ENCODE measurements at regions not wholly inside any gene's neighbourhood (a gene's known extent, or its start where the extent isn't known, plus 50 kb on each side); places are given as distances from the start of the nearest gene placed in this dataset.

GRCh38 chr3:164479978-164480377 is 598.3 kb downstream of the SI start:
- no peak overlapping the region for H3K27ac ChIP-seq (ENCODE audit: insufficient read depth, low read length)
- no peaks in the 10 kb centered on the region for H3K27me3 ChIP-seq (ENCODE audit: control insufficient read depth, insufficient read depth, low read length)
- H3K36me3 ChIP-seq (ENCODE audit: control insufficient read depth, insufficient read depth, low read length), result no peaks in the 10 kb centered on the region
- H3K4me2 ChIP-seq (ENCODE audit: extremely low read depth, insufficient read depth, low read length), result no peak overlapping the region
- no peak overlapping the region for H3K9ac ChIP-seq (ENCODE audit: insufficient read depth, low read length)
- DNase-seq (ENCODE audit: low read depth in 2 of 2), result no peak
- no peaks in the 10 kb centered on the region for H3K4me1 ChIP-seq (ENCODE audit: control insufficient read depth, extremely low read depth, insufficient read depth, low read length)
- H3K79me2 ChIP-seq (ENCODE audit: control insufficient read depth, insufficient read depth, low read length), result no peaks in the 10 kb centered on the region
- no peaks in the 10 kb centered on the region for H4K20me1 ChIP-seq (ENCODE audit: control insufficient read depth, extremely low read depth, insufficient read depth, low read length)
- TF ChIP-seq, protein P1, sequence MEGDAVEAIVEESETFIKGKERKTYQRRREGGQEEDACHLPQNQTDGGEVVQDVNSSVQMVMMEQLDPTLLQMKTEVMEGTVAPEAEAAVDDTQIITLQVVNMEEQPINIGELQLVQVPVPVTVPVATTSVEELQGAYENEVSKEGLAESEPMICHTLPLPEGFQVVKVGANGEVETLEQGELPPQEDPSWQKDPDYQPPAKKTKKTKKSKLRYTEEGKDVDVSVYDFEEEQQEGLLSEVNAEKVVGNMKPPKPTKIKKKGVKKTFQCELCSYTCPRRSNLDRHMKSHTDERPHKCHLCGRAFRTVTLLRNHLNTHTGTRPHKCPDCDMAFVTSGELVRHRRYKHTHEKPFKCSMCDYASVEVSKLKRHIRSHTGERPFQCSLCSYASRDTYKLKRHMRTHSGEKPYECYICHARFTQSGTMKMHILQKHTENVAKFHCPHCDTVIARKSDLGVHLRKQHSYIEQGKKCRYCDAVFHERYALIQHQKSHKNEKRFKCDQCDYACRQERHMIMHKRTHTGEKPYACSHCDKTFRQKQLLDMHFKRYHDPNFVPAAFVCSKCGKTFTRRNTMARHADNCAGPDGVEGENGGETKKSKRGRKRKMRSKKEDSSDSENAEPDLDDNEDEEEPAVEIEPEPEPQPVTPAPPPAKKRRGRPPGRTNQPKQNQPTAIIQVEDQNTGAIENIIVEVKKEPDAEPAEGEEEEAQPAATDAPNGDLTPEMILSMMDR (conservative IDR thresholded peaks at IDR 0.05 in 1 of 2, IDR thresholded peaks at IDR 0.05 in 1 of 2; ENCODE audit: low read depth in 1 of 2, low read length in 2 of 2), result no peak
- TF ChIP-seq EZH2 (IDR thresholded peaks at IDR 0.05; ENCODE audit: low read length, missing control alignments), result no peak
- H2AFZ ChIP-seq (ENCODE audit: low read length), result no peak overlapping the region
- no peak overlapping the region for H3K4me3 ChIP-seq (replicated peaks in 1 of 4; ENCODE audit: control extremely low read depth in 1 of 4, insufficient read depth in 1 of 4, low read depth in 3 of 4, low read length in 4 of 4)
- no peaks in the 10 kb centered on the region for H3K9me3 ChIP-seq (ENCODE audit: control insufficient read depth, insufficient read depth, low read depth, low read length)

GRCh38 chr3:164479406-164479805 is 598.9 kb downstream of the SI start:
- Histone ChIP-seq H3K27ac (ENCODE audit: insufficient read depth, low read length) (no peak overlapping the region), H3K27me3 (ENCODE audit: control insufficient read depth, insufficient read depth, low read length) (no peaks in the 10 kb centered on the region), H3K79me2 (ENCODE audit: control insufficient read depth, insufficient read depth, low read length) (no peaks in the 10 kb centered on the region), H2AFZ (ENCODE audit: low read length) (no peak overlapping the region), H3K4me1 (ENCODE audit: control insufficient read depth, extremely low read depth, insufficient read depth, low read length) (no peaks in the 10 kb centered on the region), H3K36me3 (ENCODE audit: control insufficient read depth, insufficient read depth, low read length) (no peaks in the 10 kb centered on the region), H4K20me1 (ENCODE audit: control insufficient read depth, extremely low read depth, insufficient read depth, low read length) (no peaks in the 10 kb centered on the region), H3K9me3 (ENCODE audit: control insufficient read depth, insufficient read depth, low read depth, low read length) (no peaks in the 10 kb centered on the region), H3K4me3 (replicated peaks in 1 of 4; ENCODE audit: control extremely low read depth in 1 of 4, insufficient read depth in 1 of 4, low read depth in 3 of 4, low read length in 4 of 4) (no peak overlapping the region), H3K4me2 (ENCODE audit: extremely low read depth, insufficient read depth, low read length) (no peak overlapping the region), H3K9ac (ENCODE audit: insufficient read depth, low read length) (no peak overlapping the region)
- TF ChIP-seq, protein P1 (conservative IDR thresholded peaks at IDR 0.05 in 1 of 2, IDR thresholded peaks at IDR 0.05 in 1 of 2; ENCODE audit: low read depth in 1 of 2, low read length in 2 of 2), result no peak
- TF ChIP-seq EZH2 (IDR thresholded peaks at IDR 0.05; ENCODE audit: low read length, missing control alignments), result no peak
- DNase-seq (ENCODE audit: low read depth in 2 of 2), result no peak

DNA sequence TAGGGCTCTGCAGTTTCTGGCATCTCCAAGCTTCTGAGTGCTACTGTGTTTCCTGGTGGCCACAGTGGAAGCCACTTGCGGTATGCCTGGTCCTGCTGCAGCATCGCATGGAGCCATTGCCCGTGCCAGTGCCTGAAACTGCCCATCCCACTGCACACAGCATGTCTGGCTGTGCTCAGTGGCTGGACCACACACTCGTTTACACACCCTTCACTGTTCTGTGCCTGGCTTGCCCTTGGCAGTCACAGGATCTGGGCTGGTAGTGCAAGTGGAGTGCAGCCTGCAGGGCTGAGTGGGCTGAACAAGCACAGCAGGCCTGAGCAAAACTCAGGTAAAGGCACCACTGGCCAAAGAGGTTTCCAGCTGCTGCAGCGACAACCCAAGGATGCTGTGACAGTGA is 600.0 kb downstream of the SI start:
- H3K4me3 ChIP-seq (replicated peaks in 1 of 4; ENCODE audit: control extremely low read depth in 1 of 4, insufficient read depth in 1 of 4, low read depth in 3 of 4, low read length in 4 of 4), result no peak overlapping the region
- H3K4me1 ChIP-seq (ENCODE audit: control insufficient read depth, extremely low read depth, insufficient read depth, low read length), result no peaks in the 10 kb centered on the region
- H3K9me3 ChIP-seq (ENCODE audit: control insufficient read depth, insufficient read depth, low read depth, low read length), result no peaks in the 10 kb centered on the region
- H3K4me2 ChIP-seq (ENCODE audit: extremely low read depth, insufficient read depth, low read length), result no peak overlapping the region
- H3K27ac ChIP-seq (ENCODE audit: insufficient read depth, low read length), result no peak overlapping the region
- TF ChIP-seq, protein P1 (conservative IDR thresholded peaks at IDR 0.05 in 1 of 2, IDR thresholded peaks at IDR 0.05 in 1 of 2; ENCODE audit: low read depth in 1 of 2, low read length in 2 of 2), result no peak
- no peak for TF ChIP-seq EZH2 (IDR thresholded peaks at IDR 0.05; ENCODE audit: low read length, missing control alignments)
- H3K9ac ChIP-seq (ENCODE audit: insufficient read depth, low read length), result no peak overlapping the region
- no peaks in the 10 kb centered on the region for H4K20me1 ChIP-seq (ENCODE audit: control insufficient read depth, extremely low read depth, insufficient read depth, low read length)
- H2AFZ ChIP-seq (ENCODE audit: low read length), result no peak overlapping the region
- H3K79me2 ChIP-seq (ENCODE audit: control insufficient read depth, insufficient read depth, low read length), result no peaks in the 10 kb centered on the region
- H3K27me3 ChIP-seq (ENCODE audit: control insufficient read depth, insufficient read depth, low read length), result no peaks in the 10 kb centered on the region
- H3K36me3 ChIP-seq (ENCODE audit: control insufficient read depth, insufficient read depth, low read length), result no peaks in the 10 kb centered on the region
- DNase-seq (ENCODE audit: low read depth in 2 of 2), result no peak
